ENCODE measurements at regions not wholly inside any gene's neighbourhood (a gene's known extent, or its start where the extent isn't known, plus 50 kb on each side); places are given as distances from the start of the nearest gene placed in this dataset.

GRCh38 chrX:138492371-138492770 lies 219.1 kb downstream of the FGF13 start:
- no peak for TF ChIP-seq SNAI1 (CRISPR knock-in tag; IDR thresholded peaks at IDR 0.05; ENCODE audit: borderline replicate concordance)
- TF ChIP-seq POLR2AphosphoS5 (IDR thresholded peaks at IDR 0.05; ENCODE audit: low read depth, low read length), result no peak
- TF ChIP-seq, protein P1, sequence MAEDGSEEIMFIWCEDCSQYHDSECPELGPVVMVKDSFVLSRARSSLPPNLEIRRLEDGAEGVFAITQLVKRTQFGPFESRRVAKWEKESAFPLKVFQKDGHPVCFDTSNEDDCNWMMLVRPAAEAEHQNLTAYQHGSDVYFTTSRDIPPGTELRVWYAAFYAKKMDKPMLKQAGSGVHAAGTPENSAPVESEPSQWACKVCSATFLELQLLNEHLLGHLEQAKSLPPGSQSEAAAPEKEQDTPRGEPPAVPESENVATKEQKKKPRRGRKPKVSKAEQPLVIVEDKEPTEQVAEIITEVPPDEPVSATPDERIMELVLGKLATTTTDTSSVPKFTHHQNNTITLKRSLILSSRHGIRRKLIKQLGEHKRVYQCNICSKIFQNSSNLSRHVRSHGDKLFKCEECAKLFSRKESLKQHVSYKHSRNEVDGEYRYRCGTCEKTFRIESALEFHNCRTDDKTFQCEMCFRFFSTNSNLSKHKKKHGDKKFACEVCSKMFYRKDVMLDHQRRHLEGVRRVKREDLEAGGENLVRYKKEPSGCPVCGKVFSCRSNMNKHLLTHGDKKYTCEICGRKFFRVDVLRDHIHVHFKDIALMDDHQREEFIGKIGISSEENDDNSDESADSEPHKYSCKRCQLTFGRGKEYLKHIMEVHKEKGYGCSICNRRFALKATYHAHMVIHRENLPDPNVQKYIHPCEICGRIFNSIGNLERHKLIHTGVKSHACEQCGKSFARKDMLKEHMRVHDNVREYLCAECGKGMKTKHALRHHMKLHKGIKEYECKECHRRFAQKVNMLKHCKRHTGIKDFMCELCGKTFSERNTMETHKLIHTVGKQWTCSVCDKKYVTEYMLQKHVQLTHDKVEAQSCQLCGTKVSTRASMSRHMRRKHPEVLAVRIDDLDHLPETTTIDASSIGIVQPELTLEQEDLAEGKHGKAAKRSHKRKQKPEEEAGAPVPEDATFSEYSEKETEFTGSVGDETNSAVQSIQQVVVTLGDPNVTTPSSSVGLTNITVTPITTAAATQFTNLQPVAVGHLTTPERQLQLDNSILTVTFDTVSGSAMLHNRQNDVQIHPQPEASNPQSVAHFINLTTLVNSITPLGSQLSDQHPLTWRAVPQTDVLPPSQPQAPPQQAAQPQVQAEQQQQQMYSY (CRISPR knock-in tag; IDR thresholded peaks at IDR 0.05), result no peak
- TF ChIP-seq HNRNPK (IDR thresholded peaks at IDR 0.05; ENCODE audit: low read depth, low read length, poor library complexity, severe bottlenecking), result no peak
- no peak for TF ChIP-seq ZNF207 (IDR thresholded peaks at IDR 0.05; ENCODE audit: borderline replicate concordance)
- TF ChIP-seq ZNF746 (CRISPR knock-in tag; IDR thresholded peaks at IDR 0.05), result no peak
- no peak for TF ChIP-seq SUZ12 (IDR thresholded peaks at IDR 0.05; ENCODE audit: low read depth, low read length)
- no peak for TF ChIP-seq TCF7L2 (IDR thresholded peaks at IDR 0.05; ENCODE audit: low read depth, low read length)
- no peak for TF ChIP-seq NR2F1 (CRISPR knock-in tag; IDR thresholded peaks at IDR 0.05)
- TF ChIP-seq MED1 (CRISPR knock-in tag; IDR thresholded peaks at IDR 0.05), result no peak
- no peak for TF ChIP-seq PAXIP1 (CRISPR knock-in tag; conservative IDR thresholded peaks at IDR 0.05)

All from HepG2 (cell line).